Thoracic aorta (tissue), 2 donors: ENCODE measurements at regions not wholly inside any gene's neighbourhood (a gene's known extent, or its start where the extent isn't known, plus 50 kb on each side); places are given as distances from the start of the nearest gene placed in this dataset.

Source experiments
- ATAC-seq: fragments of 150-250 bp; one replicate; pipeline ENCODE4 v1.8.0; 2017; ENCODE audit warnings: low read depth; ENCODE audit not compliant: insufficient number of reproducible peaks, low FRiP score
- DNase-seq: peaks from one replicate; pipeline ENCODE4 v3.0.0-alpha.2; 2020; ENCODE audit warnings: low spot score
- H3K27ac ChIP-seq, 2 donors: fragments of 200-600 bp; sonication (generic); 1 replicate in 1 of 2; 2 replicates in 1 of 2; pipeline ENCODE4 v1.5.1; 2016; ENCODE audit warnings: mild to moderate bottlenecking in 2 of 2, moderate library complexity in 2 of 2
- H3K27me3 ChIP-seq: fragments of 200-600 bp; sonication (generic); replicated peaks from 2 replicates; pipeline ENCODE4 v1.6.0; 2016; ENCODE audit warnings: mild to moderate bottlenecking; ENCODE audit not compliant: insufficient read depth
- H3K36me3 ChIP-seq: fragments of 200-600 bp; sonication (generic); one replicate; pipeline ENCODE4 v1.5.1; 2016
- H3K4me1 ChIP-seq, 2 donors: fragments of 200-600 bp; sonication (generic); 1 replicate in 1 of 2; 2 replicates in 1 of 2; pipeline versions ENCODE4 v1.5.1 to v1.6.0; 2016; ENCODE audit warnings: low read depth in 2 of 2, mild to moderate bottlenecking in 1 of 2; ENCODE audit not compliant: control insufficient read depth in 1 of 2
- H3K4me3 ChIP-seq: fragments of 200-600 bp; sonication (generic); 2 replicates; pipeline ENCODE4 v1.5.1; 2016; ENCODE audit warnings: mild to moderate bottlenecking
- H3K9me3 ChIP-seq: fragments of 200-600 bp; sonication (generic); 2 replicates; pipeline ENCODE4 v1.5.1; 2016
- TF ChIP-seq, protein P1 (sequence below): fragments of 200-600 bp; sonication (generic); IDR thresholded peaks from one replicate; pipeline ENCODE4 v1.5.1; 2019; ENCODE audit warnings: antibody characterized with exemption

DNA sequence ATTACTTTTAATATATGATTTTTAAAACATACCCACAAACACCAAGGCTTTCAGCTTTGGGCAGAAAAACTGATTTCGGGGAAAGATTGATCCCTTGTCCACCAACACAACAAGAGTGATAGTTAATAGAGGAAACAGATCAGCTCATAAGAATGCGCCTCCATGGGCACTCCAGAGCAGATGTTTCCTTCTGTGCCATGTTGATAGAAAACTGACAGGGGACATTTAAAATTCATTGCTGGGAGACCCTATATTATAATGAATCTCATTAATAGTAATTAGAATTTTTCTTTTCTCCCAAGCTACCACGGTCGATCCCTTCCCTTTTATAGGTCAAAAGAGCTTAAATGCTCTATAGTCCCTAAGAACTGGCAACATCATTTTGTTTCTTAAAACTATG, 431.2 kb downstream of the IRS2 start:
- H3K27me3 ChIP-seq, result no peaks in the 10 kb centered on the region
- DNase-seq (no peak), ATAC-seq (no peak)
- no peak overlapping the region for H3K27ac ChIP-seq
- no peaks in the 10 kb centered on the region for H3K36me3 ChIP-seq
- TF ChIP-seq, protein P1, sequence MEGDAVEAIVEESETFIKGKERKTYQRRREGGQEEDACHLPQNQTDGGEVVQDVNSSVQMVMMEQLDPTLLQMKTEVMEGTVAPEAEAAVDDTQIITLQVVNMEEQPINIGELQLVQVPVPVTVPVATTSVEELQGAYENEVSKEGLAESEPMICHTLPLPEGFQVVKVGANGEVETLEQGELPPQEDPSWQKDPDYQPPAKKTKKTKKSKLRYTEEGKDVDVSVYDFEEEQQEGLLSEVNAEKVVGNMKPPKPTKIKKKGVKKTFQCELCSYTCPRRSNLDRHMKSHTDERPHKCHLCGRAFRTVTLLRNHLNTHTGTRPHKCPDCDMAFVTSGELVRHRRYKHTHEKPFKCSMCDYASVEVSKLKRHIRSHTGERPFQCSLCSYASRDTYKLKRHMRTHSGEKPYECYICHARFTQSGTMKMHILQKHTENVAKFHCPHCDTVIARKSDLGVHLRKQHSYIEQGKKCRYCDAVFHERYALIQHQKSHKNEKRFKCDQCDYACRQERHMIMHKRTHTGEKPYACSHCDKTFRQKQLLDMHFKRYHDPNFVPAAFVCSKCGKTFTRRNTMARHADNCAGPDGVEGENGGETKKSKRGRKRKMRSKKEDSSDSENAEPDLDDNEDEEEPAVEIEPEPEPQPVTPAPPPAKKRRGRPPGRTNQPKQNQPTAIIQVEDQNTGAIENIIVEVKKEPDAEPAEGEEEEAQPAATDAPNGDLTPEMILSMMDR, result no peak
- no peaks in the 10 kb centered on the region for H3K9me3 ChIP-seq
- H3K4me1 ChIP-seq, result no peaks in the 10 kb centered on the region
- H3K4me3 ChIP-seq, result no peak overlapping the region

DNA sequence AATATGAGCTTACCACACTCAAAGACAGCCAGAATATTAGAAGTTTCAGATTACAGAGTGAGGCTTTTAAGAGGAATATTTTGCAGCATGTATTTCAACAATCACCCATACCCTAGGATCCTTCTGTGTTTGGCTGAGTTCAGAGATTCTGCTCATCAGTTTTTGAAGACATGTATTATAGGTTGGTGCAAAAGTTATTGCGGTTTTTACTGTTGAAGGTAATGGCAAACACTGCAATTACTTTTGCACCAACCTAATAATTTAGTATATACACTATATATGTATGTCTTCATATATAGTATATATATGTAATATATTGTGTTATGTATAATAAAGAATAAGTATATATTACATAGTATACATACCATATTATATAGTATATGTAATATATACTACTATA, 435.1 kb downstream of the IRS2 start:
- TF ChIP-seq, protein P1, result no peak
- H3K27ac ChIP-seq, result no peak overlapping the region

DNA sequence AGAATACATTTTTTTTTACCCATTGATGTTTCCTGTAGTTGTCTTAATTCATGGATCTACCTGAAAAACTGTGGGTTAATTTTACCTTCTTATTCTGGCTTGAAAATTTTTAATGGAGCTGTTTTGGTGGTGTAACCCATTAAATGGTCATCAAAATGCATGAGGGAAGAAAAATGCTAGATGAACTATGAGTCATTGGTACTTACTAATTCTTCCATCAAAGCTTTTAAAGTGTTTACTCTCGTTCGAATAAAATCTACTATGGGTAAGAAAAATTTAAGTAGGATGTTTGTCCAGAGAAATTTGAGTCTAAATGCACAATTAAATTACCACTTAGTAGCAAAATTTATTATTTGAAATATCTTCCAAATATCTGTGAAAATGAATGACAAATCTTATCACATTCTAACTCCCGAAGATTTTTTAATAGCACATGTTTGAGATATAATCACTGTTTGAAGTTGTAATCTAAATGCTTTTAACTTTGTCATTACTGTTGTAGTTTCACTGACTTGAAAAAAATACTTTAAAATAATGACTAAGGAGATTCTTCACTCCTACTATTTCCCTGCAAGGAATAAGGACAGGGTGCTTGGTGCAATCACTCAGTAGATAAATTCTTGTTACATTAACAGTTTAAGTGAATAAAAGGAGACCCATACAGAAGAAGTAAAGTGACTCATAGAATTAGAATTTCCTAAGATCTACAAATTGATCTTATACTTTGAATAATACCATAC, 437.7 kb downstream of the IRS2 start:
- Histone ChIP-seq H3K9me3 (no peaks in the 10 kb centered on the region), H3K27me3 (no peaks in the 10 kb centered on the region), H3K4me3 (no peak overlapping the region), H3K4me1 (no peaks in the 10 kb centered on the region), H3K36me3 (no peaks in the 10 kb centered on the region), H3K27ac (no peak overlapping the region)
- TF ChIP-seq, protein P1, result no peak
- DNase-seq, result no peak
- no peak for ATAC-seq

More for the DNA sequence above, 435.1 kb downstream of the IRS2 start:
- no peak for DNase-seq
- H3K36me3 ChIP-seq, result no peaks in the 10 kb centered on the region
- H3K9me3 ChIP-seq, result no peaks in the 10 kb centered on the region
- ATAC-seq, result no peak
- no peaks in the 10 kb centered on the region for H3K27me3 ChIP-seq
- no peaks in the 10 kb centered on the region for H3K4me1 ChIP-seq
- no peak overlapping the region for H3K4me3 ChIP-seq

DNA sequence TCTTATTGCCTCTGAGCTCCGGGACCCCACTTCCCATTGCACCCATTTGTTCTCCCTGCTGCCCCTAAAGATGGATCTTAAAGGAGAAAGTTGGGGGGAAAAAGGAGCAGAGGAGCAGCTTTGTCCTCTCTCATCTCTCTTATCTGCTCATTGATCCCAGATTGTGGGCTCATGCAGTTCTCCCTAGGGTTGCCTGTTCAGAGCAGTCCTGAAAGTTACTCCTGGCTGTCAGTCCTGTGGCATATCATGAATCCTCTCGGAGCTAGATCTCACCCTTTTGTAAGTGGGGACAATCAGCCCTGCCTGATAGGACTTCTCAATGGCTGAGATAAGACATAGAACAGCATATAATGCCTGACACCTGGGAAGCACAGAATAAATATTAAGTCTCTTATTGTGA, 440.3 kb downstream of the IRS2 start:
- TF ChIP-seq, protein P1, result no peak
- Histone ChIP-seq H3K9me3 (no peaks in the 10 kb centered on the region), H3K27ac (no peak overlapping the region), H3K36me3 (no peaks in the 10 kb centered on the region), H3K4me1 (no peaks in the 10 kb centered on the region), H3K4me3 (no peak overlapping the region), H3K27me3 (no peaks in the 10 kb centered on the region)
- no peak for DNase-seq
- ATAC-seq, result no peak

DNA sequence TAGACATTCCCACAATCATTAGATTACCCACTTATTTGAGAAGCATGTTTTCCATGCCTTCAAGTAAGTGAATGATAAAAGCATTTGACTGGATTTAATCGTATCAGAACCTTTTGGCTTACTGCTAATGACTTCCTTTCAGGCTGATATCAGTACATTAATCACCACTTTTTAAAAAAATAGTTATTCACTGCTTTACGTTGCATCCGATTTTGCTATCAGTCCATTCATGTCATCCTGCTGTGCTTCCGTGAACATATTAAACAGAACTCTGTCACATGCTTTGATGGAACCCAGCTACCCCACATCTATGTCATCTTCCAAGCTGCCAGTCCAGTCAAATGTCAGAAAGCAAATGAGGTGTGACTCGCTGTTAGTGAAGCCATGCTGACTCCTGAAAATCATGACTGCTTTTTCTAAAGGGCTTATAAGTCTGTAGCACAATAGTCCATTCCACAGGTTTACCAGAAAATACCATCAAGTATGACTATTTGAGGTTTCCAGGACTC, 440.9 kb downstream of the IRS2 start:
- no peak overlapping the region for H3K27ac ChIP-seq
- H3K4me3 ChIP-seq, result no peak overlapping the region
- no peaks in the 10 kb centered on the region for H3K36me3 ChIP-seq
- no peaks in the 10 kb centered on the region for H3K9me3 ChIP-seq
- H3K4me1 ChIP-seq, result no peaks in the 10 kb centered on the region
- DNase-seq (no peak), ATAC-seq (no peak)
- TF ChIP-seq, protein P1, result no peak
- H3K27me3 ChIP-seq, result no peaks in the 10 kb centered on the region
